GM19035 (cell line): ENCODE measurements at regions not wholly inside any gene's neighbourhood (a gene's known extent, or its start where the extent isn't known, plus 50 kb on each side); places are given as distances from the start of the nearest gene placed in this dataset.
"Not testable (repeated sequence)": the region's sequence is repeated elsewhere in the genome, so short reads cannot be mapped to it uniquely, and the experiment has no call there.

Experiments used
- ATAC-seq: cut with Tn5 transposase; IDR thresholded peaks from one replicate; pipeline ENCODE4 v1.9.1; 2021; ENCODE audit not compliant: unreplicated experiment

GRCh38 chr12:125860672-125861288, 795.5 kb downstream of the AACS start:
- ATAC-seq: no peak

GRCh38 chr12:125861299-125862281, 796.4 kb downstream of the AACS start:
- ATAC-seq: no peak

GRCh38 chr12:125865236-125865635, 800.0 kb downstream of the AACS start:
- not testable (repeated sequence) for ATAC-seq

- no peak for ATAC-seq
Measured at GRCh38 chr12:125871811-125872594, 806.8 kb downstream of the AACS start.

- no peak for ATAC-seq
Measured at GRCh38 chr12:125873016-125873415, 807.8 kb downstream of the AACS start.

GRCh38 chr12:125878483-125878882, 813.2 kb downstream of the AACS start:
- no peak for ATAC-seq

- ATAC-seq: no peak
Measured at GRCh38 chr12:125882141-125882540, 816.9 kb downstream of the AACS start.

- no peak for ATAC-seq
Measured at GRCh38 chr12:125888921-125889320, 823.7 kb downstream of the AACS start.

- ATAC-seq: no peak
Measured at GRCh38 chr12:125889742-125890141, 824.5 kb downstream of the AACS start.

GRCh38 chr12:125890366-125890905, 825.2 kb downstream of the AACS start:
- no peak for ATAC-seq

GRCh38 chr12:125890971-125891370, 825.7 kb downstream of the AACS start:
- ATAC-seq: no peak

- no peak for ATAC-seq
Measured at GRCh38 chr12:125892276-125892675, 827.0 kb downstream of the AACS start.

GRCh38 chr12:125902991-125903390, 837.8 kb downstream of the AACS start:
- no peak for ATAC-seq

GRCh38 chr12:125907351-125907750, 842.1 kb downstream of the AACS start:
- ATAC-seq: no peak

- ATAC-seq: no peak
Measured at GRCh38 chr12:125919856-125920470, 854.7 kb downstream of the AACS start.

GRCh38 chr12:125922330-125922729, 857.1 kb downstream of the AACS start:
- ATAC-seq: no peak

GRCh38 chr12:125936502-125936901, 871.3 kb downstream of the AACS start:
- ATAC-seq: no peak

GRCh38 chr12:125944446-125944845, 879.2 kb downstream of the AACS start:
- ATAC-seq: no peak

GRCh38 chr12:125949471-125949870, 884.2 kb downstream of the AACS start:
- no peak for ATAC-seq

- no peak for ATAC-seq
Measured at GRCh38 chr12:125954362-125954761, 889.1 kb downstream of the AACS start.

GRCh38 chr12:125956186-125956585, 891.0 kb downstream of the AACS start:
- ATAC-seq: no peak
